Ovary (tissue), 3 donors: ENCODE measurements at regions not wholly inside any gene's neighbourhood (a gene's known extent, or its start where the extent isn't known, plus 50 kb on each side); places are given as distances from the start of the nearest gene placed in this dataset.

Experiments used
- CTCF ChIP-seq, 3 donors: fragments of 450-650 bp in 2 of 3; fragments of 200-600 bp in 1 of 3; IDR thresholded peaks; one replicate each; pipeline versions ENCODE4 v1.5.1 to v1.8.0; 2016 to 2022; ENCODE audit warnings: antibody characterized with exemption in 3 of 3, mild to moderate bottlenecking in 1 of 3
- POLR2A ChIP-seq: fragments of 450-650 bp; IDR thresholded peaks from one replicate; pipeline ENCODE4 v1.6.1; 2017; ENCODE audit warnings: antibody characterized with exemption, mild to moderate bottlenecking, moderate library complexity
- donor health status: DM: no; HTN: no; CAD: no.

- no peak for TF ChIP-seq CTCF (IDR thresholded peaks at IDR 0.05)
- TF ChIP-seq POLR2A: no peak
These were observed 423.4 kb downstream of the GUCY1A2 start for GRCh38 chr11:106594751-106595351.
